ENCODE measurements at regions not wholly inside any gene's neighbourhood (a gene's known extent, or its start where the extent isn't known, plus 50 kb on each side); places are given as distances from the start of the nearest gene placed in this dataset.
"Not testable (repeated sequence)": the region's sequence is repeated elsewhere in the genome, so short reads cannot be mapped to it uniquely, and the experiment has no call there.

GRCh38 chr20:29327600-29328420, 1929.7 kb upstream of the DEFB115 start:
- not testable (repeated sequence) for H2BK12ac ChIP-seq (ENCODE audit: low read length); H3K36me3 ChIP-seq (ENCODE audit: control insufficient read depth in 1 of 2, insufficient read depth in 2 of 2, low read length in 2 of 2); H4K12ac ChIP-seq (ENCODE audit: low read depth, low read length); DNase-seq; H3K27ac ChIP-seq (ENCODE audit: low read depth, low read length); H4K8ac ChIP-seq (ENCODE audit: low read depth, low read length); H3K14ac ChIP-seq (ENCODE audit: low read length); H3K4ac ChIP-seq (ENCODE audit: low read depth, low read length); H3K79me1 ChIP-seq (ENCODE audit: low read length); H2AK5ac ChIP-seq (ENCODE audit: low read length); H3K18ac ChIP-seq (ENCODE audit: low read length); H3K4me2 ChIP-seq (ENCODE audit: low read length); H3K4me3 ChIP-seq (ENCODE audit: low read depth, low read length); H3K27me3 ChIP-seq (ENCODE audit: insufficient read depth, low read length); H2BK5ac ChIP-seq (ENCODE audit: low read depth, low read length, poor library complexity); H3K79me2 ChIP-seq (ENCODE audit: control insufficient read depth, insufficient read depth, low read length, poor library complexity); H2AFZ ChIP-seq (ENCODE audit: insufficient read depth, low read length, poor library complexity); H3K23ac ChIP-seq (ENCODE audit: low read length); H4K91ac ChIP-seq (ENCODE audit: low read depth, low read length); H3K9ac ChIP-seq (ENCODE audit: low read length); H2BK120ac ChIP-seq (ENCODE audit: insufficient read depth, low read length, poor library complexity); H3K4me1 ChIP-seq (ENCODE audit: control insufficient read depth in 1 of 2, insufficient read depth in 2 of 2, low read length in 2 of 2)
- peaks cover 42% of the 10 kb centered on the region for H3K9me3 ChIP-seq (ENCODE audit: insufficient read depth, low read depth, low read length)
- WGBS (ENCODE audit: extremely low coverage, insufficient coverage, insufficient read length), result no CpG with 5 or more reads among the region's 33 CpGs

DNA sequence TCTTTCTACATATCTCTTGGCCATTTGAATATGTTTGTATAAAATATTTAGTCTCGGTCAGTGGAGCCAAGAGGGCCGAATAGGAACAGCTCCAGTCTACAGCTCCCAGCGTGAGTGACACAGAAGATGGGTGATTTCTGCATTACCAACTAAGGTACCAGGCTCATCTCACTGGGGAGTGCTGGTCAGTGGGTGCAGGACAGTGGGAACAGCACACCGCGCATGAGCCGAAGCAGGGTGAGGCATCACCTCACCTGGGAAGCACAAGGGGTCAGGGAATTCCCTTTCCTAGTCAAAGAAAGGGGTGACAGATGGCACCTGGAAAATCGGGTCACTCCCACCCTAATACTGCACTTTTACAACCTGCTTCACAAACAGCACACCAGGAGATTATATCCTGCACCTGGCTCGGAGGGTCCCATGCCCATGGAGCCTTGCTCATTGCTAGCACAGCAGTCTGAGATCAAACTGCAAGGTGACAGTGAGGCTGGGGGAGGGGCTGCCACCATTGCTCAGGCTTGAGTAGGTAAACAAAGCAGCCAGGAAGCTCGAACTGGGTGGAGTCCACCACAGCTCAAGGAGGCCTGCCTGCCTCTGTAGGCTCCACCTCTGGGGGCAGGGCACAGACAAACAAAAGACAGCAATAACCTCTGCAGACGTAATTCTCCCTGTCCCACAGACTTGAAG, 1926.9 kb upstream of the DEFB115 start:
- not testable (repeated sequence) for H3K23ac ChIP-seq (ENCODE audit: low read length); H4K12ac ChIP-seq (ENCODE audit: low read depth, low read length); H3K79me1 ChIP-seq (ENCODE audit: low read length); H3K4me1 ChIP-seq (ENCODE audit: control insufficient read depth in 1 of 2, insufficient read depth in 2 of 2, low read length in 2 of 2); H2BK5ac ChIP-seq (ENCODE audit: low read depth, low read length, poor library complexity); H3K18ac ChIP-seq (ENCODE audit: low read length); H3K36me3 ChIP-seq (ENCODE audit: control insufficient read depth in 1 of 2, insufficient read depth in 2 of 2, low read length in 2 of 2); H3K4me3 ChIP-seq (ENCODE audit: low read depth, low read length); H3K27me3 ChIP-seq (ENCODE audit: insufficient read depth, low read length); H3K79me2 ChIP-seq (ENCODE audit: control insufficient read depth, insufficient read depth, low read length, poor library complexity); H3K4ac ChIP-seq (ENCODE audit: low read depth, low read length); H3K27ac ChIP-seq (ENCODE audit: low read depth, low read length); DNase-seq; H2AFZ ChIP-seq (ENCODE audit: insufficient read depth, low read length, poor library complexity); H3K9ac ChIP-seq (ENCODE audit: low read length); H2AK5ac ChIP-seq (ENCODE audit: low read length); H2BK12ac ChIP-seq (ENCODE audit: low read length); H3K14ac ChIP-seq (ENCODE audit: low read length); H2BK120ac ChIP-seq (ENCODE audit: insufficient read depth, low read length, poor library complexity); H3K4me2 ChIP-seq (ENCODE audit: low read length); H4K8ac ChIP-seq (ENCODE audit: low read depth, low read length); H4K91ac ChIP-seq (ENCODE audit: low read depth, low read length)
- H3K9me3 ChIP-seq (ENCODE audit: insufficient read depth, low read depth, low read length), result peaks cover 23% of the 10 kb centered on the region
- no CpG with 5 or more reads among the region's 10 CpGs for WGBS (ENCODE audit: extremely low coverage, insufficient coverage, insufficient read length)

DNA sequence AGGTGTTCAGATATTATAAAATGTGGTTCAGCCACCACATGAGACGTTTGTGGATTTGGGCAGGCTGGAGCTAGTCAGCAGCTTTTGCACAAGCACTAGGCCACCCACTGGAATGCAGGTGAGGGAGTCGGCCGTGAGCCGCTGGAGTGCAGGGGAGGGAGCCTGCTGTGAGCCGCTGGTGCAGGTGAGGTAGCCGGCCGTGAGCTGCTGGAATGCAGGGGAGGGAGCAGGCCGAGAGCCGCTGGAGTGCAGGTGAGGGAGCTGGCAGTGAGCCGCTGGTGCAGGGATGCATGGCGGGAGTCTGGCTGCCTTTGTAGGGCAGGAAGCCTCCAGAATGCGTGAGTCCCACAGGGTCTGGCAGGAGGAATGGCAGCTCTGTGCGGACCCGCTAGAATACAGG, 1907.6 kb upstream of the DEFB115 start:
- Histone ChIP-seq H2BK5ac (ENCODE audit: low read depth, low read length, poor library complexity) (no peak overlapping the region), H2BK12ac (ENCODE audit: low read length) (no peak overlapping the region), H3K27ac (ENCODE audit: low read depth, low read length) (no peak overlapping the region), H3K4ac (ENCODE audit: low read depth, low read length) (no peak overlapping the region), H4K8ac (ENCODE audit: low read depth, low read length) (no peak overlapping the region), H2AK5ac (ENCODE audit: low read length) (no peak overlapping the region), H3K18ac (ENCODE audit: low read length) (no peak overlapping the region), H3K9me3 (ENCODE audit: insufficient read depth, low read depth, low read length) (peaks cover 24% of the 10 kb centered on the region), H3K36me3 (ENCODE audit: control insufficient read depth in 1 of 2, insufficient read depth in 2 of 2, low read length in 2 of 2) (no peaks in the 10 kb centered on the region), H3K4me1 (ENCODE audit: control insufficient read depth in 1 of 2, insufficient read depth in 2 of 2, low read length in 2 of 2) (no peaks in the 10 kb centered on the region), H2AFZ (ENCODE audit: insufficient read depth, low read length, poor library complexity) (no peak overlapping the region), H4K12ac (ENCODE audit: low read depth, low read length) (no peak overlapping the region), H2BK120ac (ENCODE audit: insufficient read depth, low read length, poor library complexity) (no peak overlapping the region), H3K79me2 (ENCODE audit: control insufficient read depth, insufficient read depth, low read length, poor library complexity) (no peaks in the 10 kb centered on the region), H3K79me1 (ENCODE audit: low read length) (no peaks in the 10 kb centered on the region), H3K4me2 (ENCODE audit: low read length) (no peak overlapping the region), H3K14ac (ENCODE audit: low read length) (no peak overlapping the region), H3K27me3 (ENCODE audit: insufficient read depth, low read length) (no peaks in the 10 kb centered on the region), H4K91ac (ENCODE audit: low read depth, low read length) (no peak overlapping the region), H3K23ac (ENCODE audit: low read length) (no peak overlapping the region), H3K9ac (ENCODE audit: low read length) (no peak overlapping the region), H3K4me3 (ENCODE audit: low read depth, low read length) (no peak overlapping the region)
- no peak for DNase-seq
- no CpG with 5 or more reads among the region's 14 CpGs for WGBS (ENCODE audit: extremely low coverage, insufficient coverage, insufficient read length)

DNA sequence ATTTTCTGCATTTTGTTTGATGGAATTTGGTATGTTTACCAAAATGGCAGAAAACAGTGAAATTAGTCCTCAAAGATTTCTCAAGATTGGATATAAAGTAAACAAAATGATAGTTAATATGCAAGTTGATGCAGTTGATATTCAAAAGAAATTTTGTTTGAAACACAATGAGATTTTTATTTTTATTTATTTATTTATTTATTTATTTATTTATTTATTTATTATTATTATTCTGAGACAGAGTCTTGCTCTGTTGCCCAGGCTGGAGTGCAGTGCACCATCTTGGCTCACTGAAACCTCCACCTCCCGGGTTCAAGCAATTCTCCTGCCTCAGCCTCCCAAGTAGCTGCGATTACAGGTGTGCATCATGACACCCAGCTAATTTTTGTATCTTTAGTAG, 1881.5 kb upstream of the DEFB115 start:
- not testable (repeated sequence) for DNase-seq; H3K4me1 ChIP-seq (ENCODE audit: control insufficient read depth in 1 of 2, insufficient read depth in 2 of 2, low read length in 2 of 2); H3K4me2 ChIP-seq (ENCODE audit: low read length); H3K27ac ChIP-seq (ENCODE audit: low read depth, low read length); H2AK5ac ChIP-seq (ENCODE audit: low read length); H2BK5ac ChIP-seq (ENCODE audit: low read depth, low read length, poor library complexity); H3K18ac ChIP-seq (ENCODE audit: low read length); H3K79me1 ChIP-seq (ENCODE audit: low read length); H3K23ac ChIP-seq (ENCODE audit: low read length); H3K79me2 ChIP-seq (ENCODE audit: control insufficient read depth, insufficient read depth, low read length, poor library complexity); H2BK12ac ChIP-seq (ENCODE audit: low read length); H3K36me3 ChIP-seq (ENCODE audit: control insufficient read depth in 1 of 2, insufficient read depth in 2 of 2, low read length in 2 of 2); H3K4ac ChIP-seq (ENCODE audit: low read depth, low read length); H3K9ac ChIP-seq (ENCODE audit: low read length); H3K27me3 ChIP-seq (ENCODE audit: insufficient read depth, low read length); H4K91ac ChIP-seq (ENCODE audit: low read depth, low read length); H3K14ac ChIP-seq (ENCODE audit: low read length); H2AFZ ChIP-seq (ENCODE audit: insufficient read depth, low read length, poor library complexity); H2BK120ac ChIP-seq (ENCODE audit: insufficient read depth, low read length, poor library complexity); H4K8ac ChIP-seq (ENCODE audit: low read depth, low read length); H3K4me3 ChIP-seq (ENCODE audit: low read depth, low read length); H4K12ac ChIP-seq (ENCODE audit: low read depth, low read length)
- peaks cover 19% of the 10 kb centered on the region for H3K9me3 ChIP-seq (ENCODE audit: insufficient read depth, low read depth, low read length)
- no CpG with 5 or more reads among the region's 2 CpGs for WGBS (ENCODE audit: extremely low coverage, insufficient coverage, insufficient read length)
